ENCODE measurements at regions not wholly inside any gene's neighbourhood (a gene's known extent, or its start where the extent isn't known, plus 50 kb on each side); places are given as distances from the start of the nearest gene placed in this dataset.

DNA sequence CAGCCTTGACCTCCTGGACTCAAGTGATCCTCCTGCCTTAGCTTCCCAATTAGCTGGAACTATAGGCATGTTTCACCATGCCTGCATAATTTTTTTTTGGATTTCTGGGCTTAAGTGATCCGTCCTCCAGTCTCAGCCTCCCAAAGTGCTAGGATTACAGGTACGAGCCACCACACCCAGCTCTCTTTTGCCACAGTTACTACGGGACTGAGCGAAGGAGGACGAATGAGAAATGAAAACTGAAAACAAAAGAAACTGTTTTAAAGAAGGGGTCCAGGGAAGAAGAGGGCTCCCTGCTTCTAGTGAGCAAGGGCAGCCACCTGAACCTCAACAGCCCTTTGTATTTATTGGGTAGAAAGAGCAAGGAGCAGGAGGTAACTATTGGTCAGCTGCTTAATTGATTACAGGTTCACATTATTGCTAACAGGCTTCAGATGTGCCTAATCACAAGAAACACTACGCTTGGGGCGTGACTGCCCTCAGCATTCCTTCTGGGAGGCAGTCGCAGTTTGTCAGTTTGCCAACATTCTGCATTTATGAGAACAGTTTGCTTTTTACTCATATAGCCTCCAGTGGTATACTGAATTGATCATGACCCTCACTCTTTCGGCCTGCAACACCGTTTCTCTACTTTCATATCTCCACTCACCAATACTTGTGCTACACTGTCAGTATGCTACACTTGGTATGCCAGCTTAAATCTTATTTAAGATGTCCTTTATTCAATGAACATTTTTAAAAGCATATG is 676.8 kb downstream of the DNAJB9 start:
- DNase-seq (ENCODE audit: low spot score), result no peak
- ATAC-seq (ENCODE audit: low FRiP score), result no peak

GRCh38 chr7:109256762-109257560 is 687.3 kb downstream of the DNAJB9 start:
- DNase-seq (ENCODE audit: low spot score) (no peak), ATAC-seq (ENCODE audit: low FRiP score) (no peak)
- TF ChIP-seq CTCF (IDR thresholded peaks at IDR 0.05), result no peak

More for the DNA sequence above, 676.8 kb downstream of the DNAJB9 start:
- TF ChIP-seq CTCF (IDR thresholded peaks at IDR 0.05), result no peak

- DNase-seq (ENCODE audit: low spot score) (no peak), ATAC-seq (ENCODE audit: low FRiP score) (no peak)
- TF ChIP-seq CTCF (IDR thresholded peaks at IDR 0.05), result no peak
Observed at GRCh38 chr7:109259151-109259550, 689.5 kb downstream of the DNAJB9 start.

DNA sequence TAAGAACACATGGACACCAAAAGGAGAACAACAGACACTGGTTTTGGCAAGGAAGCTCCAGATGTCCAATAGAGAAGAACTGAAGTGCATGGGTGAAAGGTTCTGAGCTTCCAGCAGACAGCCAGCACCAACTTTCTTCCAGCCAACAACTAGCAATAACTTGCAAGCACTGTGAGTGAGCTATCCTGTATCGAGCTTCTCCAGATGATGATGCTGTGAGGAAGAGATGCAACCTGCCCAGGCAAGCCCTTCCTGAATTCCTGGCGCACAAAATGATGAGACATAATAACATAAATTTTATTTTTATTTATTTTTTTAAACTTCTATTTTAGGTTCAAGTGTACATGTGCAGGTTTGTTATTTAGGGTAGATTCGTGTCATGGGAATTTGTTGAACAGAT is 692.1 kb downstream of the DNAJB9 start:
- no peak for TF ChIP-seq CTCF (IDR thresholded peaks at IDR 0.05)
- no peak for ATAC-seq (ENCODE audit: low FRiP score)
- no peak for DNase-seq (ENCODE audit: low spot score)

GRCh38 chr7:109266610-109267009 is 696.9 kb downstream of the DNAJB9 start:
- TF ChIP-seq CTCF (IDR thresholded peaks at IDR 0.05), result no peak

GRCh38 chr7:109276348-109276747 is 706.7 kb downstream of the DNAJB9 start:
- TF ChIP-seq CTCF (IDR thresholded peaks at IDR 0.05), result no peak
- DNase-seq (ENCODE audit: low spot score) (no peak), ATAC-seq (ENCODE audit: low FRiP score) (no peak)

More at GRCh38 chr7:109266610-109267009, 696.9 kb downstream of the DNAJB9 start:
- DNase-seq (ENCODE audit: low spot score), result no peak
- no peak for ATAC-seq (ENCODE audit: low FRiP score)
